Hepatocyte (in vitro differentiated cells): ENCODE measurements at regions not wholly inside any gene's neighbourhood (a gene's known extent, or its start where the extent isn't known, plus 50 kb on each side); places are given as distances from the start of the nearest gene placed in this dataset.

Experiments
- DNase-seq: peaks from one replicate; pipeline ENCODE4 v3.0.0-alpha.2; 2016; ENCODE audit warnings: low spot score
- H2AFZ ChIP-seq: fragments of 200-600 bp; sonication (generic); 2 replicates; pipeline ENCODE4 v1.6.0; 2016; ENCODE audit warnings: antibody characterized with exemption, mild to moderate bottlenecking
- H3K27ac ChIP-seq: fragments of 200-600 bp; sonication (generic); 2 replicates; pipeline ENCODE4 v1.5.1; 2016; ENCODE audit warnings: mild to moderate bottlenecking
- H3K27me3 ChIP-seq: fragments of 200-600 bp; sonication (generic); 2 replicates; pipeline ENCODE4 v1.6.1; 2016
- H3K36me3 ChIP-seq: fragments of 200-600 bp; sonication (generic); replicated peaks from 2 replicates; pipeline ENCODE4 v1.5.1; 2016; ENCODE audit warnings: low read depth; ENCODE audit not compliant: insufficient read depth
- H3K4me1 ChIP-seq: fragments of 200-600 bp; sonication (generic); 2 replicates; pipeline ENCODE4 v1.5.1; 2016; ENCODE audit warnings: mild to moderate bottlenecking, moderate library complexity; ENCODE audit not compliant: insufficient read depth
- H3K4me2 ChIP-seq: fragments of 200-600 bp; sonication (generic); 2 replicates; pipeline ENCODE4 v1.6.0; 2016
- H3K4me3 ChIP-seq: fragments of 200-600 bp; sonication (generic); 2 replicates; pipeline ENCODE4 v1.5.1; 2016; ENCODE audit warnings: mild to moderate bottlenecking
- H3K79me2 ChIP-seq: fragments of 200-600 bp; sonication (generic); 2 replicates; pipeline ENCODE4 v1.6.0; 2017; ENCODE audit warnings: mild to moderate bottlenecking
- H3K9me2 ChIP-seq: fragments of 200-600 bp; sonication (generic); replicated peaks from 2 replicates; pipeline ENCODE4 v1.6.0; 2017; ENCODE audit warnings: mild to moderate bottlenecking; ENCODE audit not compliant: insufficient read depth
- H3K9me3 ChIP-seq: fragments of 200-600 bp; sonication (generic); 2 replicates; pipeline ENCODE4 v1.5.1; 2016; ENCODE audit warnings: low read depth, mild to moderate bottlenecking
- H4K20me1 ChIP-seq: fragments of 200-600 bp; sonication (generic); 2 replicates; pipeline ENCODE4 v1.6.0; 2016; ENCODE audit warnings: mild to moderate bottlenecking; ENCODE audit not compliant: insufficient read depth, poor library complexity, severe bottlenecking
- EZH2 ChIP-seq: fragments of 200-600 bp; sonication (generic); IDR thresholded peaks from 2 replicates; pipeline ENCODE4 v1.6.1; 2016; ENCODE audit warnings: antibody characterized with exemption, mild to moderate bottlenecking, borderline replicate concordance
- EZH2phosphoT487 ChIP-seq: fragments of 200-600 bp; sonication (generic); IDR thresholded peaks from one replicate; pipeline ENCODE4 v1.6.1; 2018; ENCODE audit warnings: antibody characterized with exemption, mild to moderate bottlenecking, low read depth, moderate library complexity; ENCODE audit not compliant: unreplicated experiment, severe bottlenecking
- WGBS: methylation state at CpG from one replicate; pipeline ENCODE4 v1.1.6; 2016; ENCODE audit warnings: low lambda C conversion rate; ENCODE audit errors: missing lambda C conversion rate; 5-methylcytosine and 5-hydroxymethylcytosine counted together
- TF ChIP-seq, protein P1 (sequence below): fragments of 200-600 bp; sonication (generic); IDR thresholded peaks from 2 replicates; pipeline ENCODE4 v1.5.1; 2016; ENCODE audit warnings: antibody characterized with exemption, mild to moderate bottlenecking; ENCODE audit not compliant: poor library complexity

DNA sequence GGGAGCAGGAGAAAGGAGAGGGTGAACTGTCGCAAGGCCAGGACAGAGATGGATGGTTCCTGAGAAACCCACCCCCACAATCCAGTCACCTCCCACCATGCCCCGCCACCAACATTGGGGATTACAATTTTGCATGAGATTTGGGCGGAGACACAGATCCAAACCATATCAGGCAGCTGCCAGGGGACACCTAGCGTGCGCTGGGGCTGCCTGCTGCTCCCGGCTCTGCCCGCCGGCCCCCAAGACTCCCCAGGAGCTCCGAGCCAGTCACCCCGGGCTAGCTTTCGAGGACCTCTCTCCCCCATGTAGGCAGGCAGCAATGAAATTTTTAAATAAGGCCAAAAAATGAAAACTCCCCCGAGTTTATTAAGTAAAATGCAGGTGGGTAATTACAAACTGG lies 111.7 kb downstream of the UNCX start:
- WGBS = 92% methylated on average over 12 of the region's 12 CpGs
- Histone ChIP-seq H3K4me2 (no peak overlapping the region), H3K27ac (no peak overlapping the region), H3K9me2 (no peaks in the 10 kb centered on the region), H3K27me3 (peaks cover 3% of the 10 kb centered on the region), H3K79me2 (no peaks in the 10 kb centered on the region), H2AFZ (no peak overlapping the region), H3K36me3 (no peaks in the 10 kb centered on the region), H3K4me3 (no peak overlapping the region), H3K9me3 (no peaks in the 10 kb centered on the region), H4K20me1 (no peaks in the 10 kb centered on the region), H3K4me1 (no peaks in the 10 kb centered on the region)
- DNase-seq = no peak
- no peak for TF ChIP-seq EZH2phosphoT487
- TF ChIP-seq EZH2 = no peak
- TF ChIP-seq, protein P1, sequence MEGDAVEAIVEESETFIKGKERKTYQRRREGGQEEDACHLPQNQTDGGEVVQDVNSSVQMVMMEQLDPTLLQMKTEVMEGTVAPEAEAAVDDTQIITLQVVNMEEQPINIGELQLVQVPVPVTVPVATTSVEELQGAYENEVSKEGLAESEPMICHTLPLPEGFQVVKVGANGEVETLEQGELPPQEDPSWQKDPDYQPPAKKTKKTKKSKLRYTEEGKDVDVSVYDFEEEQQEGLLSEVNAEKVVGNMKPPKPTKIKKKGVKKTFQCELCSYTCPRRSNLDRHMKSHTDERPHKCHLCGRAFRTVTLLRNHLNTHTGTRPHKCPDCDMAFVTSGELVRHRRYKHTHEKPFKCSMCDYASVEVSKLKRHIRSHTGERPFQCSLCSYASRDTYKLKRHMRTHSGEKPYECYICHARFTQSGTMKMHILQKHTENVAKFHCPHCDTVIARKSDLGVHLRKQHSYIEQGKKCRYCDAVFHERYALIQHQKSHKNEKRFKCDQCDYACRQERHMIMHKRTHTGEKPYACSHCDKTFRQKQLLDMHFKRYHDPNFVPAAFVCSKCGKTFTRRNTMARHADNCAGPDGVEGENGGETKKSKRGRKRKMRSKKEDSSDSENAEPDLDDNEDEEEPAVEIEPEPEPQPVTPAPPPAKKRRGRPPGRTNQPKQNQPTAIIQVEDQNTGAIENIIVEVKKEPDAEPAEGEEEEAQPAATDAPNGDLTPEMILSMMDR = no peak

DNA sequence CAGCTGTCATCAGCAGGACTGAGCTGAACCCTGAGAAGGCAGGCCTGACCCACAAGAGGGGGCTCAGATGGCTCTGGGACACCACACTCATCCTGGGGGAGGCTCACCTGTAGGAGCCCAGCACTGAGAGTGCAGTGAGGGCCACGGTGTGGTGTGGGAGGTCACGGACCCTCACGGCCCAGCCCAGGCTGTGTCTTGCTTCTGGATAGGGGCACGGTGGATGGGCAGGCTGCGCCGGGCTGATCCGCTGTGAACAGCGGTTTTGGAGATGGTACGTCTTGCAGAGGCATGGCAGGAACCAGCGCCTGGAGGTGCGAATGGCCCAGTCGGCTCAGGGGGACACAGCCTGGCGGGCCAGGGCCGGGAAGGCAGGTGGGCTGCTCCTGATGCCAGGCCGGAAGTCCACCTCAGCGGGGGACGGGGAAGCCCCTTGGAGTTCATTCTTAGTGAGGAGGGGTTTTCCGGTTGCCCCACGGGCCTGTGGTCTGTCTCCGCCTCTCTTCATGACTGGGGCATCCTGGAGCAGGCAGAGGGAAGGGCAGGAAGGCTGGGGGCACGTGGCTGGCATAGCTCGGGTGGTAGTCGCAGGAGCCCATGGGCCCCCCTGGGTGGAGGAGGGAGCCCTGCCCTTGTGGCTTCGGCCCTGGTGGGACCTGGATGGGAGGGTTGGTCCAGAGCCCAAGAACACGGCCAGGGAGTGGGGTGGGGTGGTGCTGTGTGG lies 112.5 kb downstream of the UNCX start:
- Histone ChIP-seq H3K27me3 (no peaks in the 10 kb centered on the region), H3K36me3 (no peaks in the 10 kb centered on the region), H3K4me3 (no peak overlapping the region), H2AFZ (no peak overlapping the region), H3K4me1 (no peaks in the 10 kb centered on the region), H3K9me2 (no peaks in the 10 kb centered on the region), H3K79me2 (no peaks in the 10 kb centered on the region), H3K9me3 (no peaks in the 10 kb centered on the region), H3K27ac (no peak overlapping the region), H3K4me2 (no peak overlapping the region), H4K20me1 (no peaks in the 10 kb centered on the region)
- TF ChIP-seq, protein P1 = no peak
- no peak for TF ChIP-seq EZH2
- no peak for DNase-seq
- 90% methylated on average over 24 of the region's 25 CpGs for WGBS

DNA sequence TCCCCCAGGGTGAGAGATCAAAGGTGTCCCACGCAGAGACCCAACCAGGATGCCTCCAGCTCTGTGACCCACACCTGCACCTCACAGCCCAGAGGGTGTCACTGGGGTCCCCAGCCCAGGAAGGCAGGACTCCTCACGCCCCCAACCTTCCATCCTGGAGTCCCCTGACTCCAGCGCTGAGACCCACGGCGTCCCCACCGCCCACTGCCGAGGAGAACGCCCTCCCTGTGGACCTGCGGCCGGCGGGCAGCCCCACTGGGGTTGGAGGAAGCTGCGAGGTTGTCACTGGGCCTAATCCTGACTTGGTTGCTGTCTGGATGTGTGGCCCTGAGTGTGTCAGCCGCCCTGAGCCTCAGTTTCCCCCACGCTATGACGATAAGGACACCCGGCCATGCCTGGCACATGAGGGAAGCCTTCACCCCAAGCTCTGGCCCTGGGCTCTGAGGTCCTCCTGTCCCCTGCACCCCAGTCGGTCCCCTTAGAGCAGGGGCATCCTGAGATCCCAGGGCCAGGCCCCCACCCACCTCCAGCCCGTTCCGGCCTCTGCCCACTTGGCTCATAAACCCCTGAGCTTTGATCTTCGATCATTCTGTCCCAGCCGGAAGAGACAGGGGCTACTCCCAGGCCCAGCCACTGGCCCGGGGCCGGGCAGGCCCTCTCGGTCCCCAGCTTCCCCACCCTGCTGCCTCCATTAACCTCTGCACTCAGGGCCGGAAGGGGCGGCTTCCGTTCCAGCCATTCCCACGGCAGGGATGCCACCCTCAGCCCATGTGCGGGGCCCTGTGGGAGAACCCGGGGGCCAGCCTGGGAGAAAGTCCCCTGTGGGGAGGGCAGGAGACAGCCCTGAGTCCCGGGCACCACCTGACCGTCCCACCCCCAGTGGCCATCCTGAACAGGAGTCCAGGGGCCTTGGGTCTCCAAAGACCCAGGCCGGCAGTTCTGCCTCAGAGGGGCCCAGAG lies 113.2 kb downstream of the MICALL2 start:
- H2AFZ ChIP-seq = no peak overlapping the region
- H3K36me3 ChIP-seq = no peaks in the 10 kb centered on the region
- H3K27ac ChIP-seq = no peak overlapping the region
- WGBS = 89% methylated on average over 32 of the region's 33 CpGs
- no peak overlapping the region for H3K4me3 ChIP-seq
- H3K27me3 ChIP-seq = no peaks in the 10 kb centered on the region
- no peaks in the 10 kb centered on the region for H3K9me3 ChIP-seq
- no peaks in the 10 kb centered on the region for H3K9me2 ChIP-seq
- H3K79me2 ChIP-seq = no peaks in the 10 kb centered on the region
- H3K4me1 ChIP-seq = no peaks in the 10 kb centered on the region
- no peaks in the 10 kb centered on the region for H4K20me1 ChIP-seq
- H3K4me2 ChIP-seq = no peak overlapping the region
- DNase-seq = no peak
- TF ChIP-seq EZH2 = no peak
- TF ChIP-seq, protein P1 = no peak
- TF ChIP-seq EZH2phosphoT487 = no peak
